HG02884 (cell line): ENCODE measurements at regions not wholly inside any gene's neighbourhood (a gene's known extent, or its start where the extent isn't known, plus 50 kb on each side); places are given as distances from the start of the nearest gene placed in this dataset.
A peak's percentile ranks its signal among the peaks of the same experiment; 100 is the strongest.

Experiments
- ATAC-seq: cut with Tn5 transposase; IDR thresholded peaks from one replicate; pipeline ENCODE4 v1.9.1; 2021; ENCODE audit warnings: mild to moderate bottlenecking, moderate library complexity; ENCODE audit not compliant: unreplicated experiment

DNA sequence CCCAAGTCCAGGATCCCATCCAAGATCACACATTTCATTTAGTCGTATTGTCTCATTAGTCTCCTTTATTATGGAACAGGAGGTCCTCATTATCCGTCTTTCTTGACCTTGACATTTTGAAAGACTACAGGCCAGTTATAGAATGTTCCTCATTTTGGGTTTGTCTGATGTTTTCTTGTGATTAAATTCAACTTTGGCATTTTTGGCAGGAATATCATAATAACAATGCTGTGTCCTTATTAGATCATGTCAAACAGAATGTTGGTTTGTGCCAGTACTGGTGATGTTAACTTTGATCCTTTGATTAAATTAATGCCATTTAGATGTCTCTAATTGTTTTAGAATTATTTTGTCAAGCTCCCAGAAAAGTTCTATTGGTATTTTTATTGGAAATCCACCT lies 106.5 kb upstream of the FRY start:
- ATAC-seq, result no peak

DNA sequence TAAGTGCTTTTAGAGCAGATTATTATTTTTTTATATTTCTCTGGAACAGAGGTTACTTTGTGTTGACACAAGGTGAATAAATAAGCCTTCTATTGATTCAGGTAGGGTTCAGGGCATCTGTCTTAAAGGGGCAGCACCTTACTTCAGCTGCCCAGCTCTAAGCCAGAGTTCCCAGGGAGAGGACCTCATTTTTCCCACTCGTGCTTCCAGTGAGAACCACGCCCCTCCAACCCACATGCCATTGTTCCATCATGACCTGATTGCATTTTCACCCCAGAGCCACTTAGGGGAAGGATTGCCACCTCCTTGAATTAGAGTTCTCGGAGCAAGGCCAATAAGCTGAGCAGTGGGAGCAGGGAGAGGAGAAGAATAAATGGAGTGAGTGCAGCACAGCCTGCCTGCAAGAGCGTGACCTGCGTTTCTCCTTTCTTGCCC lies 104.3 kb upstream of the FRY start:
- ATAC-seq, result no peak

DNA sequence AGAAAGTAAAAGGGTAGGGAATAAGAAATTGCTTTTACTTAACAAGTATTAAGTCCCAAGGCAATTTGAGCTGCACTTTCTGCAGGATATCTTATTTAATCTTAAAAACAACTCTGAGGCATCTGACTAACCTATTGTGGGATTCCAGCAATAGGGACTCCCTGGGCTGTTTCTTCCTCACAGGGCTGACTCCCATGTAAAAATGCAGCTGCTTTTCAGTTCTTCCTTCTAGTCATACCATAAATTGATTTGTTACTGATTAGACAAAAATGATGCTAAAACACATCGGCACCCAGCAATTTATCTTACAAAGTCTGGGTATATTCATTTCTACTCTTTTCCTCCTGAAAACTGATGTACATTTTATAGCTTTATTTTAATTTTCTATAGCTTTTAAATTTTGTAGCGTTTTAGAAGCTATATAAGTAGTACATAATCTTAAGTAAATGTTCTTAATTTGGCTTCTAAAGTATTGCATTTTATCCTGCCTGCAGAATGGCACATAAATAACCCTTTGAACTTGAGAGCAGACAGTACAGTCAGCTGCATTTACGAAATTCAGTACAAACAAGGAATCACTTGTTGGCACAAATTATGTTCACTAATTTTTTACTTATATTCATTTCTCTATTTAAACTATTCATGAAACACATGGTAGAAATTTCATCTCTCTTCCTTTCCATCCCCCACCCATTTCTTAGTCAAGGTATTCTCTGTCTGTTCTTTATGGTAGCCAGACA lies 102.4 kb upstream of the FRY start:
- ATAC-seq, result no peak

DNA sequence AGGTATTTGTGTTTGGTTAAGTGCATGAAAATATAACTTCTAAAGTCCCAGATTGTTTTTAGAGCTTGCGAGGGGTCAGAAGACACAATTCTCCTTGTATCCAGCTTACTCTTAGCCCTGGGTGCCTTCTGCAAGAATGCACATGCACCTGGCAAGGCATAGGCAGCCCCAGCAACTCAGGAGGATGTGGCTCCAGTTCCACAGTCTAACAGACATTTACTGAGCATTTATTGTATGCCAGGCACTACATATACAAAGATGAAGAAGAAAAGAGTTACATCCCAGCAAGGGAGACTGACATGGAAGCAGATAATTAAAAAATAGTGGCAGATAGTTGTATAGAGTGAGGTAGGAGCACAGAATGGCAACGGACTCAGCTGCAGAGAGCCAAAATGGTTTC lies 101.1 kb upstream of the FRY start:
- ATAC-seq, result no peak

DNA sequence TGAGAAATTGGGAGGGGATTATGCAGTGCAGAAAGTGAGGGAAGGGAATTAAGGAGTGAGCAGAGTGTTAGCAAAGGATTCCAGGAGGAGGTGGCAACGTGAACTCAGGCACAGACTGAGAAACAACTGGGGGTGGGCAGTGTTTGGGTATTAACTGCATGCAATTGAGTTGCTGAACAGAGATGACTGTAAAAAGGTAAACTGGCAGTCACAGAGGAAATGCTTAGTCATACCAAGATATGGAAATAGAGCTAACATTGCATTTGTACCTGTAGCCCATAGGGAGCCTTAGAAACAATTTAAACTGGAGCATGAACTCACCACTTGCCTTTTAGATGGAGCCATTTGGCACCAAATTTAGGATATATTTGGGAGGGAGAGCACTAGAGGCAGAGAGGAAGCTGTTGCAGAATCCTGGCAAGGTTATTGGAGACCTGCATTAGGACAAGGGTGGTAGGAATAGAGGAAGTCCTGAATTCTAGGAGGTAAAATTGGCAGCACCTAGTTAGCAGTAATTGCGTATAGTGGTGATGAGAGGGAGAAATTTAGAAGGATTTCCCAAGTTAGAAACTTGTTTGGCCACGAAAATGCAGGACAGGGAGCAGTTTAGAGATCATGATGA lies 100.6 kb upstream of the FRY start:
- ATAC-seq, result peak; percentile 100

DNA sequence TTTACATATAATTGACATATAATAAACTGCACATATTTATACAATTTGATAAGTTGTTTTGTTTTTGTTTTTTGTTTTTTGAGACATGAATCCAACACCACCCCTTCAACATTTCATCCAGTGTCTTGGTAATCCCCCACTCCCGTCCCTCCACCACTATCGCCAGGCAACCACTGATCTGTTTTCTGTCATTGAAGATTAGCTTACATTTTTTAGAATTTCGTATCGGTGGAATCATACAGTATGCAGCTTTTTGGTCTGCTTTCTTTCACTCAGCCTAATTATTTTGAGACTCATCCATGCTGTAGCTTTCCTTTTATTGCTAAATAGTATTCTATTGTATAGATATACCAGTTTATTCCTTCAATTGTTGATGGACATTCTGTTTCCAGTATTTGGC lies 94.1 kb upstream of the FRY start:
- ATAC-seq, result no peak

DNA sequence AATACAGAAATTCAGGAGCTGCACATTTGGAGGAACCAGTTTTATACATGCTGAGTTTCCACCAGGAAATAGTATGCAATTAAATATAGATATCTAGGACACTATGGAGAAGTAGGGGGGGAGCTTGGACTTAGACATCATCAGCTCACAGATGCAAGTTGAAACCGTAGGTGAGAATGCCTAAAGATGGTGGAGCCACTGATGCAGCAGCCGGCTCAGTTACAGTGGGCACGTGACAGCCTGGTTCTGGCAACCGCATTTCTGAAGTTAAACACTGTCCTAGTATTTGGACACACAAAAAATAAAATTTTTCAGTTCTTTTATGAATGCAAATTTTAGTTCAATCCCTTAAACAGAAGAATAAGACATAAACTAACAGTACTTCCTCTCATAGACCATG lies 91.5 kb upstream of the FRY start:
- ATAC-seq, result no peak

DNA sequence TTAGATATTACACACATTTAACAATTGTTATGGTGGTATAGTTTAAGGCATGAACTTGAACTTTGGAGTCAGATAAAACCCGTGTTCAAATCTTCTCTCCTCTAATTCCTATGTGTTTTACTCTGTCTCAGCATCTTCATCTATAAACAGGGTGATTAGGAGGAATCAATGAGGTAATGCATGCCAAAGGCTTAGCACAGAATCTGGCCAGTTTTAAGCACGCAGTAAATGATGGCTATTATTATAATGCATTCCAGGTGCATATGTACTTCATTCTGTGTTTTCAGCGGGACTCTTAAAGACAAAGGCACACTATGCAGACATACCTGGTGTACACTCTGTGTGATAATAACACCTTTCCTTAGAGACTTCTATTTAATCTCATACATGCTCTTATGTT lies 88.0 kb upstream of the FRY start:
- ATAC-seq, result no peak

DNA sequence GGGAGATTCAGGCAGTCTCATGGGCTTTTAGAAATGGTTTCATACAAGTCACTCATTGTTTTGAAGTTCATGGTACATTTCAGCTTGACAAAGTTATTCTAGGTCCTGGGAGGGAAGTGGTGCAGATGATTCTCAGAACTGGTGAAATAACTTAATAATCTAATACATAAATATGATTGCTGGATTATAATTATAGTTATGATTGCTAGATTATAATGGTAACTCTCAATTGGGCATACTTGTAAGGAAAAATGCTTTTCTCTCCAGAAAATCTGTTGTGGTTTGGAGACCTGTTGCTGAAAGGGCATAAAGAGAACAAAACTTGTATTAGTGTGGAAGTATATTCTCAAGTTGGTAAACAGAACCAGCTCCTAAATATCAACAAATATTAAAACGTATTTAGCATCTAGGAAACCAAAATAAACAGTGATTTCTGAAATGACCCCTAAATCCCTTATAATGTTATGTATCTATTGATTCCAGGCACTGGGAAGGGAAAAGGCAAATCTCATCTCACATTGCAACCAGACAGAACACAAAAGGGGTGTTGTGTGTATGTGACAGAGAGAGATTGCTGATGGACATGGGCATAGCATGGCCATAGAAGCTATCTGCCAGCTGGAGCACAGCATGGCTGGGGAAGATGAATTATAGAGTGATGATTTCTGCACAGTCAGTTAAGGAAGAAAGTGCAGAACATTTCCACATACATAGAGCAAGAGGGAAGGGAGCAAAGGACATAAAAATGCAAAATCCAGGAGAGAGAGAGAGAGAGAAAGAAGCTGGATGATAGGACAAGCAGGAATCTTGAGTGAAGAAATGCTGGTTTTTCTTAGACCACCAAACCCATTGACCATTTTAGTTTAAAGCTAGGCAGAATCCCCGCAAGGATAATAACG lies 87.1 kb upstream of the FRY start:
- no peak for ATAC-seq

DNA sequence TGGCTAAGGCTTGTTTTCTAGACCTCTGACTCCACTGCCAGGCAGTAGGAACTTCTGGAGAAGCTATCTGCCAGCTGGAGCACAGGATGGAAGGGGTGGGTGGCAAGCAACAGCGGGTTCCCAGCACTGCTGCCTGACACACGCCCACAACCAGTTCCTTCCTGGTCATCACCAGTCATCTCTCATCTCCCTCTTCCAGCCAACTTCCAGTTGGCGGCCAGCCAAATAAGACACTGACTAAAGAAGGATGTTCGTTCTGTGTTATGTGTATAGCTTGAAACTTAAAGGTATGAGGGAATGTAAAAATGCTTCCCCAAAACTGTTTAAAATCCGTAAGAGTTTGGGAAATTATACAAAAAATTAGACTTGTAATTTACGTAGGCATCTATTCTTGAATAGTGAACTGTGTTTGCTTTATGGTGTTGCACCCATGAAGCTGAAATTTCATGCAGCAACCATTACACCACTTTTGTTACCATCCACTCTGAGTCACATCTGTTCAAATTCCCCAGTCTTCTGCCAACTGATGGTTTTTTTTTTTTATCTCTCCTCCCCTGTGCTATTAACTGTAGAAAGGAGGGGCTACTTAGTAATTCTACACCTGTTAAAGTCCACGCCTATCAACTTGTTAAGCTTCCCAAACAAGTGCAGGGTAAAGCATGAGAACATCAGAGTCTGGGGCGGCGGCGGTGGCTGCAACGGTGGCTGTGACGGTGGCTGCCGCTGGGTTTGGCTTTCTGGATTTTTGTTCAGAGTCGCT lies 86.2 kb upstream of the FRY start:
- no peak for ATAC-seq

DNA sequence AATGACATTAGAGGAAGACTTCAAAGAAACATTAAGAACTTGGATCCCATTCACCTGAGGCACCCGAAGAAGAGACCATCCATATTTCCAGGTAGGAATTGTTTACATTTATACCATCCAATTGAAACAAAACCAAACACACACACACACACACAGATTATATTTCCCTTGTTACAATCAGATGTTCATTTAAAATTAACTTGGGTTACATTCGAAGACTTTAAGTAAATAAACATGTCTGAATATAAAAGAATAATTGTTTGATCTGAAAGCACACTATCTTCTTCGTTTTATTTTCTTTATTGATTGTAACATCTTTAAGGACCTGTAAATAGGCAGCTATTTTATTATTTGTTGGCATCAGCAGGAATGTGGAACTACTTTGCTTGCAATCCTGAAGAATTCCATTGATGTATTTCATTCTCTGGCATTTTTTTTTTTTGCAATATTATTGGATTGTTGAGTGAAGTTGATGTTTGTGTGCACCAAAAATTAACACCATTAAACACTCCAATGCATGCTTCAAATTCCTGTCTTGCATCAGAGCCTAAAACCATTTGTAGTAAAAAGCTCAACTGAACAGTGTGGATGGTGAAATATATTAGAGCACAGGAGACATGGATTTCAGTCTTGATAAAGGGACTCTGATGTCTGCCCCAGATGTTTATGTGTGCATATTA lies 85.3 kb upstream of the FRY start:
- no peak for ATAC-seq

DNA sequence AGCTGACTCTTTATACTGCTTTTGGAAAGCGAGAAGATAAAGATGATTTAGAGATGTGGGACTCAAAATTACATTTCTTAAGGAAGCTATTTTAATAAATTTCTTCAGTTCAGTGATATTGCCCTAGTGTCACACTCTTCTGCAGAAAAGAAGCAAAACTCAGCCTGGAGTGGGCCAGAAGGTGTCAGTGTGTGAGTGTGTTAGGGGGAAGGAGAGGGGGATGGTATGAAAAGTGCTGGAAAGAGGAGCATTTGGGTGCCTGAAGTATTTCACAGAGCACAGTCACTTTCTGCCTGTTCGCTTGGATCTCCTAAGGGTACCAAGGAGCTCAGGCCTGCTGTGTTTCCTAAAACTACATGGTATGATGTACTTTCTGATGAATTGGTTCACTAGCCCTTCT lies 84.5 kb upstream of the FRY start:
- no peak for ATAC-seq

DNA sequence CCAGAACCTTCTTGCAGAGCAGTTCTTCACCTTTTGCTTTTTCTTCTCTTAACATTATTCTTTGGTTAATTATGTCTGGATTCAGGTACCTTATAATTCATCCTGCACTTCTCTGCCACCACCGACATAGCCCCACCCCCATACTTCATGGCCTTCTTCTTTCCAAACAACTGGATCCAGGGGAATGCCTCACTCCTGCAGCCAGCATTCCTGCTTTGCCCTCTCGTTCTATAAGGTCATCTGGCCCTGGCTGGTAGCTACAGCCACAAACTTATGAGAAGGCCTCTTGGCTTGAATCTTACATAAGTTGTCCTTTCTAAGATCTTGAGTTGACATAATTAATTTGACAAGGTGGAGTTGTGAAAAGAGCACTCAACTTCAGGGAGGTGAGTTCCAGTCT lies 84.1 kb upstream of the FRY start:
- no peak for ATAC-seq

DNA sequence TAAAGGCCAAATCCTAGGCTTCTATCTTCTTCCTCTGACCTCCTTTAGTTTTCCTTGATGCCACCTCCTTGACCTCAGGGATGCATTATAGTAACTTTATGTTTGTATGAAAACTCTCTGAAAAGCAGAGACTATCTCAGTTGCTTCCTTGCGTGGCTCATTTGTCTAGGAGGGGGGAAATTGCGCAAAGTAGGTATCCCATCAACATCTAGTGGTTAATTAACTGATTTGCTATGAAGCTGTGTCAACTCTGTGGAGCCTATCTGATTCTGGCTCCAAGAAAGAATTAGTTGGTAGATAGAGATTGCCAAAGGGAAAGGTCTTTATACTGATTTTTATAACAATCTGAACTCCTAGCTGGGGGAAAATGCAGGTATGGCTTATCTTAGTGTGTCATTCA lies 82.1 kb upstream of the FRY start:
- no peak for ATAC-seq

DNA sequence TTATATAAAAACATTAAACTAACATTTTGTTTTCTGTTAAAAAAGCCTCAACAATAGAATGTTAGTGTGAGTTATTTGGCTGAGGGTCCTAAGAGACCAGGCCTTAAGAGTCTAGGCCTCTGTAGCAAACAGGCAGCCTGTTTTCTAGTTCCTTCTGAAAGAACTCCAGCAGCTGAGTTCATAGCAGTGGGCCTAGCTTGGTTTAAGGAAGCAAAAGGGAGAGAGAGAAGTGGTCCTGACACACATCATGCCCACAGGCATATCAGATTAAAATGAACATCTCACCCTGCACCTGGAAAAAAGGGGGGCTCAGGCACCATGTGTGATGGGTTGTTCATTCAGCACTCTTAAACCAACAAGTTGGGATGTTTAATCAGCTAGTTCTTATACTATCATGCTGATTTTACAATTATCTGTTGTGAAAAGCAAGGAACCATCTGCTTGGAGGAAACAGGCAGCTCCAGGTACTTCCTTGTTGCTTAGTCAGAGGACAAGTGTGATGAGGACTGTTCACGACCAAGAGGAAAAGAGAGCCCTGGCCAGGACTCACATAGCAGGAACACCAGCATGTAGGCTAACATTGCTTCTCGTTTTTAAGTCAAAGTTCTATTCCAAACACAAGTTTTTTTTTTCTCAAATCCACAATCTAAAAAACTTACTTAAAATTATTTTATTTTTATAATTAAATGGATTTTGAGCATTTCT lies 81.3 kb upstream of the FRY start:
- ATAC-seq, result no peak

DNA sequence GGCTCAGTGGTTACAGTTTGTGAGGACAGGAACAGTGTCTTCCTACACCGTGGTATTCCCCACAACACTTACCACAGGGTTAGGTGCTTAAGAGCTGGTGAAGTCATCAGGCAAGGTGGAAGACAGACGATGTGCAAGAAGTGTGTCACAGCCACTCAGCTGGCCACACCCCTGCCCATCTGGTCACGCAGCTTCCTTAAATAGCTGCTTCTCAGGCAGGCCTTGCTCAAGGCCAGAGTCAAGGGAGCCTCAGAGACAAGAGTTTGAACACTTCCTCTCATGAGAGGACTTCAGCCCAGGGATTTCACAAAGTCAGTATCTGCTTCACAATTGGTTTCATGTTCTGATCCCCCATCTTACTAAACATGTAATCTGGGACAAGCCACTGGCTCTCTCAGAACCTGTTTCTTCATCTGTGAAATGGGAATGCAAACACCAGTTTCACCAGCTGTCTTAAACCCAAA lies 80.3 kb upstream of the FRY start:
- ATAC-seq, result peak; percentile 91

DNA sequence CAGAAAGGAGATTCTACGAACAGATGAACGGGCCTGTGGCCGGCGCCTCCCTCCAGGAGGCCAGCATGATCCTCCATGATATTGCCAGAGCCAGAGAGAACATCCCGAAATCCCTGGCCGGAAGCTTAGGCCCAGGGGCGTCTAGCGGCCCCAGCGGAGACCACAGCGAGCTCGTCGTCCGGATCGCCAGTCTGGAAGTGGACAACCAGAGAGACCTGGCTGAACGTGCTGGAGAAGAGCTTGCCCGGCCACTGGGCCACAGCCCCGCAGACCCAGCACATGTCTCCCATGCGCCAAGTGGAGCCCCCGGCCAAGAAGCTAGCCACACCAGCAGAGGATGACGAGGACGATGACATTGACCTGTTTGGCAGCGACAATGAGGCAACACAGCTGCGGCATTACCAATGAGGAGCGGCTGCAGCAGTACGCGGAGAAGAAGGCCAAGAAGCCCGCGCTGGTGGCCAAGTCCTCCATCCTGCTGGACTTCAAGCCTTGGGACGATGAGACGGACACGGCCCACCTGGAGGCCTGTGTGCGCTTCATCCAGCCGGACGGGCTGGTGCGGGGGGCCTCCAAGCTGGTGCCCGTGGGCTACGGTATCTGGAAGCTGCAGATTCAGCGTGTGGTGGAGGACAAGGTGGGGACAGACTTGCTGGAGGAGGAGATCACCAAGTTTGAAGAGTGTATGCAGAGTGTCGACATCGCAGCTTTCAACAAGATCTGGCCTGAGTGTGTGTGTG lies 78.8 kb upstream of the FRY start:
- ATAC-seq, result no peak

DNA sequence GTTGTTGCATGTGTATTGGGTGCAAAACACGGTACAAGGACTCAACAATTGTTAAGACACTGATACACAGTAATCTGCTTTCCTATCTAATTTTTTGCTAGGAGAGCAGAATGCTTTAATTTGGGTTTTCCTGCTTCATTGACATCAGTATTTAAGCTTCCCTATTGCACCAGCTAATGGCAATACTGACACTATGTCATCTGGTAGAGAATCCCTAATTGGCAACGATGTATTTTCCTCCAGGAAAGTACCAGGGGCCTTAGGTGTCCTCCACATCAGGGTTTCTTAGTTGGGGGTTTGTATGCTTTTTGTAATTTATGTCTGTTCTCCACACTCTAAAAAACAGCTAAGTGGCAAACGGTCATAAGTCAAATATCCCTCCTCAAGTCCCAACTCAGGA lies 76.5 kb upstream of the FRY start:
- ATAC-seq, result no peak

DNA sequence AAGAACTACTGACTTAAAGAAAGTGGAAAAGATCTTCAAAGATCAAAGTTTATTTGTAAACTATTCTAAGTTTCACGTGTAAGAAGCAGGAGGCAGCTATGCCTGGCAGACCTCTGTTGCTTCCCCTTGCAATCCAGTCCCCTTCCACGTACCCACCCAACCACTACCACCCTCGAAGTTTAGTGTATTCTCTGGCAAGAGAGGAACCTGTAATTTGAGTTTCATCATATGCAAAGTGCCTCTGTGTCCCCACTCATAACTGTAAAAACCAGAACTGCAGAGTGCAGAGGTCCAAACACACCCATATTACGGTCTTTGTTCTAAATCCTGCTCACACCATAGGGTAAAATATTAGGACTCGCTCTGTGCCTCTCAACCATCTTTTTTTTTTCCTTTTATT lies 75.8 kb upstream of the FRY start:
- no peak for ATAC-seq
